Suppressor macrophage treated with lipopolysaccharide for 4 hours (primary cell): ENCODE measurements at regions not wholly inside any gene's neighbourhood (a gene's known extent, or its start where the extent isn't known, plus 50 kb on each side); places are given as distances from the start of the nearest gene placed in this dataset.
"Not testable (repeated sequence)": the region's sequence is repeated elsewhere in the genome, so short reads cannot be mapped to it uniquely, and the experiment has no call there.

Source experiments
- DNase-seq: peaks from one replicate; pipeline ENCODE4 v3.0.0-alpha.2; 2020

DNA sequence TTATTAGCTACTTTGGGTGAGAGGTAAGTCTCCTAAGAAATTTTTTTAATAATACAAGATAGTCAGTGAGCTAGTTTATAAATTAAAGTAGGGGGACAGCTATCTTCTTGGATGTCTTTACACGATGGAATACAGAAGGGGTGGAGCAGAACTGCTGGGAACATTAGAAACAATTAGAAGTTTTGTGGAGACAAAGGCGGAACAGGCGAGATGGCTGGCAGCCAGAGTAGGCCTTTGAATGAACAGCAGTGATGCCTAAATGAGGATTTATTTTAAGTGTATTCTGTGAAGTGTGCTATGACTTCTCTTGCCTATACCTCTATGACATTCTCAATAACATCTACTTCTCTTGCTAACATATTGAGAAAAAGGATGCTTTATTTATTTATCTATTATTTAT lies 1345.3 kb upstream of the SEL1L start:
- DNase-seq = no peak

DNA sequence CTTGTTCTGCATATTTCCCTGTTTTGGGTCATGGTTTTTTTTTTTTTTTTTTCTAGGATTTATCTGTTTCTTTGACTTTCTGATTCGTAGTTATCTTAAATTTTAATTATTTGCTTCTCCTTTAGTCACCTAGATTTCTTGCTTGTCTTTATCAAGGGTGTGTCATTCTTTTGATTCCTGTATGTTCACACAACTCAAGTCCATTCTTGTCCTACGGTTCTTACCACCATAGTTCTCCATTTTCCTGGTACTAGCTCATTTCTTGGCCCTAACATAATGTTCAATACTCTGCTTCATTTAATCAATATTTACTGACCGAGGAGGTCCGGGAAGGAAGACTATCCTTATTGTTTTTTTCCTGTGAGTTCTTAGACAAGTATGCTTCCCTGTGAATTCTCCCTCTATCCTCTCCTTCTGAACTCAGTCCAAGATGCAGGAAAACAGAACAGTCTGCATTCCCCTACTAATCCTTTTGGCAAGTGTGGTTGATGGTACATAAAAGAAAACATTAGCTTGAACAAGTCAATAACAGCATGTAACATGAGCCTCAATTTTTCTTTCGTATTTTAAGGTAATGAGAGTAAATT lies 1346.4 kb upstream of the SEL1L start:
- no peak for DNase-seq

DNA sequence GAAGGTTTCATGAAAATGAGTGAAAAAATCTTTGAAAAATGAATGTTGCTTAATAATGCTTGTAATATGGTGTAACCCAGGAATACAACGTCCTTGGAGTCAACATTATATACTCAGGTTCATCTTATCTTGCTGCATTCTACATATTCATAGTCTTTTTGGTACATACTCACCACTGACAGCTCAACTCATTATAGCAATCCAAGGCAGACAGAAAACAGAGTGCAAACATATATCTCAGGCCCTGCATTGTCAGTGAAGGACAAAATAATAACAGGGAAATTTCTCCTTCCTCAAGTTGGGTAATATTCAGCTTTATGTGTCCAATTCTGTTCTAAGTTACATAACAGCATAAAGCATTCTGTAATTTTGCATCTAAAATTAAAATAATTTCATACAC lies 1353.0 kb upstream of the SEL1L start:
- no peak for DNase-seq

DNA sequence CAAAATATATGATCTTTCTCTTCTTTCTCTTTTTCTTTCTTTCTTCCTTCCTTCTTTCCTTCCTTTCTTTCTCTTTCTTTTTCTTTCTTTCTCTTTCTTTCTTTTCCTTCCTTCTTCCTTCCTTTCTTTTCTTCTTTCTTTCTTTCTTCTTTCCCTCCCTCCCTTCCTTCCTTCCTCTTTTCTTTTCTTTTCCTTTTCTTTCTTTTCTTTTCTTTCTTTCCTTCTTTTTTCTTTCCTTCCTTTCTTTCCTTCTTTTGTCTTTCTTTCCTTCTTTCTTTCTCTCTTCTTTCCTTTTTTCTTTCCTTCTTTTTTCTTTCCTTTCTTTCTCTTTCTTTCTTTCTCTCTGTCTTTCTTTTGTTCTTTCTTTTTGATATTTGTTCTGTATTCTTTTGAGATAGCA lies 1356.0 kb upstream of the SEL1L start:
- DNase-seq = no peak

DNA sequence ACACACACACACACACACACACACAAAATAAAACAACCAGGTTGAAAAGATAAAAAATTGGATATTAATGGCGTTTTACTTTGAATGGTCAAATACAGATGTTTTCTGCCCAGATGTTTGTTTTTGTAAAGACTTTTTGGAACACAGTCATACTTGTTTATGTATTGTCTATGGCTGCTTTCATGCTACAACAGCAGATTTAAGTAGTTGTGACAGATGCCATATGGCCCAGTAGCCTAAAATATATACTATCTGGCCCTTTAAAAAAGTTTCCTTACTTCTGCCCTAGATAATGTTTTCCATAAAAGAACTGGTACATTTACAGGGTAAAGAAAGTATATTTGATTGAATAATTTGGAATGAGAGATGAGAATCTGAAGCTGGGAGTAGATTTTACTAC lies 1362.8 kb upstream of the SEL1L start:
- DNase-seq = no peak

DNA sequence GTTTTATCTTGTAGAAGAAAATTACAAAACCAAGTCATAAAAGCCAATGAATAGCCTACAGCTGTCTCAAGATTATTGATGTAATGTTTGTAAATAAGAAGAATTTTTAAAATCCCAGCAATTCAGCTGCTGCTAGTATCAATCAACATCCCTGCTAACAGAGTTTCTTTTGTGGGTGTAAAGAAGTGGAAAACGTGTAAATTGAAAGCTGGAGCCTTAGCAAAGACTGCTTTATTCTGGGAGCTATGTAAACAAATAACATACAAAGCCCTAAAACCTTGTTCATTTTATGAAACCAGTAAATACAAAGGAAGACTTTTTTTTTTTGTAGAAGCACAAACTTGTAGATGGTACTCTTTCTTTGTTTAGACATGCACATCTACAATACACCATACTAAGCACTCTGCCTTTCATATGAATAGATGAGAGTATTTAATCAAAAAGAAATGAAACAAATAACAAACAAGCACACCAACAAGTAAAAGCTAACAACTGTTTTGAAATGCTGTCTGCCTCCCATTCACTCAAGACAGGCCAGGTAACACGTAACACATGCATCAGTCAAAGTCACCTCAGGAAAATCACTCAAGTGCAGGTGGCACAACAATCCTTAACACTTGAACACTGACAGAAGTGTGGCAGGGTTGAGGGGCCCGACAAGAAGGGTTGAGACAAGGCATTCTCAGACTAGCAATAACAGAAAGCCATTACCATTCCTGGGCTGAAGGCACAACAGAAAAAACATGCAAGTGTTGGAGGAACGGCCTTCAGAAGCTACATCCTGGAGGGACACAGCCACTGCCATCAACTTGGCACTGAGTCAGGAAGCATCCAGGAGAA lies 1364.0 kb upstream of the SEL1L start:
- DNase-seq = no peak

DNA sequence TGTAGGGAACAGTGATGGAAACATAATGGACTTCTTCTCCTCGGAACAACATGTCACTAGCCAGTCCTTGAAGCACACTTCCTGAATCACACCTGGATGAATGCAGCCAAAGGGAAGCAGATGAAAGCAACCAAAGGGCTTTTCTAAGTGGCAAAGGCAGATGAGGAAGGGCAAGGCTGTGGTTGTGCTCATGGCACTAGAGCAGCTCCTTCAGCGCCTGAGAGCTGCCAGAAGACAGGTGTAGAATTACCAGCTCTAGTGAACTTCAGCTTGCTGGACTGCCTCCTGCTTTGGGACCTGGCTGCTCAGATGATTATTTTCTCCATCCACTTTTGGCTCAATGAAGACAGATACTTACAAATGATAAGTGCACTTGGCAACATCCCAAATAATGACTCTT lies 1372.1 kb upstream of the SEL1L start:
- no peak for DNase-seq

DNA sequence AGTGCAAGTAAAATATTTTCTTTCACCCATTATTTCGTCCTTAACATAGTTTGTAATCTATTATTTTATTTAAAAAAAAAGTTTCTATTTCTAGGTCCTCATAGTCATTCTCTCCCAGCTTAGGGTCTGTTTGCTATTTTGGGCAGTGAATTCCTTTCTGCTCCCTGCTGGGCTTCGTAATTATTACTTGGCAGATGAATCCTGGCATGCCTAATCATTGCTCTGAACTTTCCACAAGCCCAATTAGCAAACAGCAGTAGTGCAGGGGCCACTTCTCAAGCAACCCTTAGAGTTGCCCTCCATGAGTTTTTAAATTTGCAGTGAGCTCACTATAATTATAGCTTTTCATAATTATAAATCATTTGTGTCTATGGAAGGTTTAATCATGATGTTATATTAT lies 1378.3 kb upstream of the SEL1L start:
- DNase-seq = no peak

DNA sequence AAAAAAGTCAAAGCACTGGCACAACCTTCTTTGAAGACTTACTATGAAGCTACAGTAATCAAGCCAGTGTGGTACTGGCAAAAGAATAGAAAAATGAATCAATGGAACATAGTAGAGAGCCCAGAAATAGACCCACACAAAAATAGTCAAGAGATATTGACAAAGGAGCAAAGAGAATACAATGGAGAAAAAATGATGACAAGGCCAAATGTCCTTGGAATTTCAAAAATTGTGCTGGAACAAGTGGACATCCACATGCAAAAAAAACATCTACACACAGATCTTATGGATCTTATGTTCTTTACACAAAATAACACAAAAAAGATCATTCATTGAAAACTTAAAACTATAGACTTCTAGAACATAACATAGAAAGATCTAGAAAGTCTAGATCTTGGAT lies 1379.7 kb upstream of the SEL1L start:
- no peak for DNase-seq

DNA sequence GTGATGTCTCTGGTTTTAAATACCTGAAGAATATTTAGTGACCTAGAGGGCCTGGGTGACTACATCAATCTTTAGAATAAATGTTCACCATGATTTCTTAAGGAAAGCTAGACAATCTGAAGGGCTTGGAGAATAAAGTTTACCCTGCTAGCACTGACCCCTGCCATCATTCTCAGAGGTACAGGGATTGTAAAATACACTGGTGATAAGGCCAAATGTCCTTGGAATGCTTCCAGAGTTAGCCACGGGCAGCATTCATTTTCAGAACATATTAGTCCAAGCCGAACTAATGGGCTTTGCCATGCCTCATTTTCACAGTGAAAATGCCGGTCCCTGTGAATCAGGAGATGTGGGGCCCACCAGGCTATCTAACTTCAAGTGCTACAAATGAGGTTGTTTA lies 1381.7 kb upstream of the SEL1L start:
- no peak for DNase-seq

DNA sequence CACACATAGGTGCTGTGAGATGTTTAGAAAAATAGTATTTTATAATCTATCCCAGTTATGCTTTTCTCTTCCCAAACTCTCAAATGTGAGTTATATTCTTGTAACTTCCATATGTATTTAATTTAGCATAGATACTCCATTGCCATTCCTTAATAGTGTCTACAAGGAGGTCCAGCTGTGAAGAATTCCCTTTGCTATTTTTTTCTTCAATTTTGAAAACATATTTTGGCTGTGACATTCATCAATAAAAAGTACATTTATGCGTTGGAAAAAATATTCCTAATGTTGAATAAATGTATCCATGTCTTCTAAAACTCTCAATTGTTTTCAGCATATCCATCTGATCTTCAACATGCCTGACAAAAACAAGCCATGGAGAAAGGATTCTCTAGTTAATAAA lies 1402.0 kb upstream of the SEL1L start:
- DNase-seq = no peak

DNA sequence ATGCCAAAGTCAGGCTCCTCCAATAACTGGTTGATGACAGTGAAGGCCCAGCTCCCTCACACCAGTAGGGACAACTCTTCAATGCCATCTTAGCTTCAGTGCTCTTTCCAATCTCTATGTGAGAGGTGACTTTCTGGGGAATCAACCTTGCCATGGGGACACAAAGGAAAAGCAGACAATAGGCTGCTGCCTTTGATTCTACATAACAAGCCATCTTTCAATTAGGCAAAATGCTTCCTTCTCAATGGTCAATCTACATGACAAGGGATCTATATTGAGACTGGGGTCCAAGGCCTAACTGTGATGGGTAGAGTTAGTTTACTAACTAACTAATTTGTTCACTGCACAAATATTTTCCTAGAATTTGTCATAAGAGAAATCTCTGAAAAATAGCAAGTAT lies 1417.5 kb upstream of the SEL1L start:
- DNase-seq = no peak

DNA sequence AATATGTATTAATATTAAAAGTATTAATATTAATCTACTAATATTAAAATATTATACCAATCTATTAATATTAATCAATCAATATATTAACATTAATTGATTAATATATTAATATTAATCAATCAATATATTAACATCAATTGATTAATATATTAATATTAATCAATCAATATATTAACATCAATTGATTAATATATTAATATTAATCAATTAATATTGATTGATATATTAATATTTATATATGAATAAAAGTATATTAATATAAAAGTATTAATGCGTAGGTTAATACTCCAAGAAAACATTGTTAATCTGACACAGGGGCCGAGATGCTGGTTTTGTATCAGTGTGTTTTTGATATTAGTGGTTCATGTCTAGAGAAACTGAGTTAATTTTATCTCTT lies 1430.1 kb upstream of the SEL1L start:
- DNase-seq = no peak

DNA sequence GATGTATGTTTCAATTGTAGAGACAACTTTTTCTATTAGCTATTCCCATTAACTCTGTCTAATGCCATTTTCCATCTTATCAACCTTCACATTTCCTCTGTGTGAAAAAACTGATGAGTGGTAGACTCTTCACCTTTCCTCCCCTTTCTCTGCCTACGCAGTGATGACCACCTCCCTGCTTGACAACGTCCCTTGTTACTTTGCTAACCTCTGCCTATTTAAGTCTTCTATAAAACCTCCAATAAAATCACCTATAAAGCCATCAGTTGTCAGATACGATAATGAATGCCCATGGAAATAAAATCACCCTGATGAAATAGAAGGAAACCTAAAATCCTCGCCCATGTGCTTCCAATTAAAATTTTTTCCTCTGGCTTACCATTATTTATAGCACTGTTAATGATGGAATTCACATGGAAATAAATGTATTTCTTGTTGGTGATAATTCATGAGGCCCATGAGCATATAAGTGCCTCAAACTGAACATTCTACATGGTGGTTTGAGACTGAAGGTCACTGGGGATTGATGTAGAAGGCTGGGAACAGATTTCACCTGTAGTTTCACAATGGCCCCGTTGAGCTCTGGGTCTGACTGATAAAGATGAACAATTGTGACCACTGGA lies 1454.0 kb upstream of the SEL1L start:
- DNase-seq = no peak

DNA sequence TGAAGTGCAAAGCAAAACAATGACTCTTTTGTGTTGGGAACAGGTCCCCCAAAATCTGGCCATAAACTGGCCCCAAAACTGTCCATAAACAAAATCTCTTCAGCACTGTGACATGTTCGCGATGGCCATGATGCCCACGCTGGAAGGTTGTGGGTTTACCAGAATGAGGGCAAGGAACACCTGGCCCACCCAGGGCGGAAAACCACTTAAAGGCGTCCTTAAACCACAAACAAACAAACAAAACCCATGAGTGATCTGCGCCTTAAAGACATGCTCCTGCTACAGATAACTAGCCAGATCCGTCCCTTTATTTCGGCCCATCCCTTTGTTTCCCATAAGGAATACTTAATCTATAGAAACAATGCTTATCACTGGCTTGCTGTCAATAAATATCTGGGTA lies 1460.9 kb upstream of the SEL1L start:
- not testable (repeated sequence) for DNase-seq

DNA sequence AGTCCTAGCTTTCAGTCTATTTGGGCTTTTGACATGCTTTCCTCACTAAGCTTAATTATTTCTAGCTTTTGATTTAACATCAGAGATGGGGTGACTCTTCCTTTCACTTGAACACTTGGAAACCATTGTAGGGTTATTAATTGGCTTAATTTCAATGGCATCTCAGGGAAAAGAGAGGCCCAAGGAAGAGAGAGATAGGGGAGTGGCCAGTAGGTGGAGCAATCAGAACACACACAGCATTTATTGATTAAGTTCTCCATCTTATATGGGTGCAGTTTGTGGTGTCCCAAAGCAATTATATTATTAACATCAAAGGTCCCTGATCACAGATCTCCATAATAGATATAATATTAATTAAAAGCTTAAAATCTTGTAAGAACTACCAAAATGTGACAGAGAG lies 1466.1 kb upstream of the SEL1L start:
- DNase-seq = no peak

DNA sequence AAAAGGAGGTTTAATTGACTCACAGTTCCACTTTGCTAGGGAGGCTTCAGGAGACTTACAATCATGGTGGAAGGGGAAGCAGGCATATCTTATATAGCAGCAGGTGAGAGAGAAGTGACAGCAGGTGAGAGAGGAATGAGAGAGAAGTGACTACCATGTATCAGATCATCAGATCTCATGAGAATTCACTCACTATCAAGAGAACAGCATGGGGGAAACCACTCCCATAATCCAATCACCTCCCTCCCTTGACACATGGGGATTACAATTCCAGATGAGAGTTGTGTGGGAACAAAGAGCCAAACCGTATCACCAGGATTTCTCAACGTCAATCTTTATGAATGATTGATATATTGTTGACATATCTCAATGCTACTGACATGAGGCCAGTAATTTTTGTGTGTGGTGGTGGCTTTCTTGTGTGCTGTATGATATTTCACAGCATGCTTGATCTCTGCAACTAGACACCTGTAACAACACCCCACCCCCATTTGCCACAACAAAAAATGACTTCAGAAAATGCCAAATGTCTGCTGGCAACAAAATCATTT lies 1470.9 kb upstream of the SEL1L start:
- no peak for DNase-seq

DNA sequence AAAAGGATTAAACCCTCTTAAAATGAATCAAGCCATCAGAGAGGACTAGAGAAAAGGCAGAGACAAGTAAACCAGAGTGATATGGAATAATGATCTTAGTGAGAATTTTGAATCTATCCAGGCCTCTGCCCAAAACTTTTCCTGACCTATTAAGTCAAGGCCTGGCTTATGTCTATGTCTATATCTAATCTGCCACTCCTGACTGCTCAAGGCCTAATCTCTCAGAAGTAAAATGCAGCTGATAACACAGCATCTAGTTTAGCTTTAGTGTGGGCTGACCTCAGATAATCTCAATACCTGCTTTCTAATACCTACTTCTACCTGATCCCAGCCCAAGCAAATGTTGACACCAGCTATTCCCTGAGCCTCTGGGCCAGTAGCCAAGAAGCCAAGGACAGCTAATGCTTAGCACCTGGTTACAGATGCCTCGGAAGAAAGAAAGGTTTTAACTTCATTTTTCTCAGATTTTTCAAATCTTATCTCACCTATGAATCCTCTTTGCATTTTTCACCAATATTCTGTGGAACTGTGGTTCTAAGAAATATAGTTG lies 1472.5 kb upstream of the SEL1L start:
- no peak for DNase-seq

DNA sequence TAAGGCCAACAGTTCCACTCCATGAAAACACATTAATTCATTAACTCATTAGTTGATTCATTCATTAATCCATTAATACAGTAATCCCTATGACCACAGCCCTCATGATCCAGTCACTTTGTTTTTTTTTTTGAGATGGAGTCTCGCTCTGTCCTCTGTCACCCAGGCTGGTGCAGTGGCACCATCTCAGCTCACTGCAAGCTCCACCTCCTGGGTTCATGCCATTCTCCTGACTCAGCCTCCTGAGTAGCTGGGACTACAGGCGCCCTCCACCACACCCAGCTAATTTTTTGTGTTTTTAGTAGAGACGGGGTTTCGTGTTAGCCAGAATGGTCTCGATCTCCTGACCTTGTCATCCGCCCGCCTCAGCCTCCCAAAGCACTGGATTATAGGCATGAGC lies 1473.4 kb upstream of the SEL1L start:
- not testable (repeated sequence) for DNase-seq

DNA sequence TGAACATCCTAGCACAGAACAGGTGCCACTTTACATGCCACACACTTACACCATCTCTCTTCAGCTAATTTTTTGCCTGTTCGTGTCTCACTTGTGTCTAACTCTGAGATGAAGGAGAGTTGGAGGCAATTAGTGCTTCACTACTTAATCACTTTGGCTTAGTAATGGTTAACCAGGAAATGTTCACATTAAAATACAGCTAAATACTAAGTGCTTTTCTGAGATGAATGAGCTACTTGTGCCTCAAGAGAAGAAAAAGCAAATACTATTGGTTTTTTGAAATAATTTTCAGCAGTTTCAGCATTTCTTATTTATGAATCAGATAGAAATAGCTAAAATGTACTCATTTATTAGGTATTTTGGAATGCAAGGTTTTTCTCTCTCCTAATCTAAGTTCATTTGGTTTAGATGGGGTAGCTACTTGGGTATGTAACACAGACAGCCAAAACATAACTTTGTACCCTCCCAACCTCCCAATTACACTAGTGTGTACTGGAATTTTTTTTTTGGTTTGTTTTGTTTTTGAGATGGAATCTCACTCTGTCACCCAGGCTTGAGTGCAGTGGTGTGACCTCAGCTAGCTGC lies 1474.1 kb upstream of the SEL1L start:
- DNase-seq = no peak

DNA sequence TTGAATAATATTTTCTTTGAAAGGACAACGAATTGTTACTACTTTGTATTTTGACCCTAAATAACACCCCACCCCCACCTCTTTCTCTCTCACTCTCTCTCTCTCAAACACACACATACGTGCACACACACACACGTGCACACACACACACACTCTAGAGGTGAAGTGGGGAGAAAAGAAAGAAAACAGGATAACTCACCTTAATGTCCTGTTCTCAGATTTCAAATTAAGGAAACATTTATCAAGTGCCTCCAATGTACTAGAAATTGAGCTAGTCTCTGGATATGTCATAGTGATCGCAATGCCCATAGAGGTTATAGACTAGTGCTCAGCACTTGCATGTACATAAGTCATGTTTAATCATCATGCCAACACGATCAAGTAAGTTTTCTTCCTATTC lies 1483.6 kb upstream of the SEL1L start:
- no peak for DNase-seq

DNA sequence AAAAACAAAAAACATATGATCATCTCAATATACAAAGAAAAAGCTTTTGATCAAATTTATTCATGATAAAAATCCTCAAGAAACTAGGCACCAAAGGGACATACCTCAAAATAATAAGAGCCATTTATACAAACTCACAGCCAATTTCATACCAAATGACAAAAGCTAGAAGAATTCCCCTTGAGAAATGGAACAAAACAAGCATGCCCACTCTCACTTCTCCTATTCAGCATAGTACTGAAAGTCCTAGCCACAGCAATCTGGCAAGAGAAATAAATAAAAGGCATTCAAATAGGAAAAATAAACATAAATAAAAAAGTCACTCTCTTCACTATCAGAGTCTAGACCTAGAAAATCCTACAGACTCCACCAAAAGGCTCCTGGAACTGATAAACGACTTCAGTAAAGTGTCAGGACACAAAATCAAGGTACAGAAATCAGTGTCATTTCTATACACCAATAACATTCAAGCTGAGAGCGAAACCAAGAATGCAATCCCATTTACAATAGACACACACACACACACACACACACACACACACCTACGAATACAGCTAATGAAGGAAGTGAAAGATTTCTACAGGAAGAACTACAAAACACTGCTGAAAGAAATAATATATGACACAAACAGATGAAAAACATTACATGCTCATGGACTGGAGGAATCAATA lies 1486.2 kb upstream of the SEL1L start:
- no peak for DNase-seq

DNA sequence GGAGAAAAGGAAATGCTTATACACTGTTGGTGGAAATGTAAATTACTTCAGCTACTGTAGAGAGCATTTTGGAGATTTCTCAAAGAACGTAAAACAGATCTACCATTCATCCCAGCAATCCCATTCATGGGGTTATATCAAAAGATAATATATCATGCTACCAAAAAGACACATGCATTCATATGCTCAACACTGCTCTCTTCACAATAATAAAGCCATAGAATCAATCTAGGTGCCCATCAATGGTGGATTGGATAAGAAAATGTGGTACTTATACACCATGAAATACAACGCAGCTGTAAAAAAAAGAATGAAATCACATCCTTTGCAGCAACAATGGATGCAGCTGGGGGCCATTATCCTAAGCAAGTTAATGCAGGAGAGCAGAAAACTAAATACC lies 1487.7 kb upstream of the SEL1L start:
- DNase-seq = no peak
